Stimulated activated CD4-positive, alpha-beta T cell treated with anti-CD3 and anti-CD28 coated beads, Interleukin-15, amount 100 ng/mL, for 1 hour (primary cell): ENCODE measurements at regions not wholly inside any gene's neighbourhood (a gene's known extent, or its start where the extent isn't known, plus 50 kb on each side); places are given as distances from the start of the nearest gene placed in this dataset.

Experiments
- DNase-seq, 2 donors: peaks; one replicate each; pipeline ENCODE4 v3.0.0-alpha.2; 2020; ENCODE audit warnings: low read depth in 1 of 2, low spot score in 1 of 2

DNA sequence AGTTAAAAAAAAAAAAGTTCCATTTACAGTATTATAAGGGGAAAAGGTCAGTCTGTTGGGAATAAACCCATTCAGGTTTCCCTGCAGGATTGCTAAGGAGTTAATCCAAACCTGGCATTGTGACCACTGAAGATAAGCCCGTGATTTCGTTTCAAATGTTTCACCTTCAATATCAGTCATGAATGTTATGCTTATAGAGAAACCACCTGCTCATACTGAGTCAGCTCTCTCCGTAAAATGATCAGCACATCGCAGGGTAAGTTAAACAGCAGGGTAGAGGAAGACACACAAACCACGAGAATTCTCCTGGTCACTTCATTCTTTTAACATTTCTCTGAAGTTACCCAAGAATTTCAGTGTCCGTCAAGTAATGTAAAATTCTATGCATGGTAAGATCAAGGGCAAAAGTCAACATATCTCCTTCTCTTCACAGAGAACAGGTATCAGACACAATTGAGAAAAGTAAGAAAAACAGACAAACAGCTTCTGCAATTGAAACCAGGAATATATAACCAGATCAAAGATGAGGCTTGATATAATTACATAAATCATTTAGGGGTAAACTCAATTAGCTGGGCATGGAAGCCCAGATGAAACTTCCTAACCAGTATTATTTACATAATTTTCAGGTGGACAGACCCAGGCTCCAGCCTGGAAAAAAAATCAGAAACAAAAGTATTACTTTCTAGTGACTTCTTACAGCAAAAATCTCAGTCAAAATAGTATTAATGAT, 67.6 kb upstream of the ARHGEF3 start:
- DNase-seq = no peak

- no peak for DNase-seq
These were observed 67.0 kb upstream of the ARHGEF3 start for GRCh38 chr3:56868706-56869105.

GRCh38 chr3:56867671-56868070, 65.9 kb upstream of the ARHGEF3 start:
- DNase-seq = no peak

- no peak for DNase-seq
These were observed 63.3 kb upstream of the ARHGEF3 start for GRCh38 chr3:56864918-56865524.

DNA sequence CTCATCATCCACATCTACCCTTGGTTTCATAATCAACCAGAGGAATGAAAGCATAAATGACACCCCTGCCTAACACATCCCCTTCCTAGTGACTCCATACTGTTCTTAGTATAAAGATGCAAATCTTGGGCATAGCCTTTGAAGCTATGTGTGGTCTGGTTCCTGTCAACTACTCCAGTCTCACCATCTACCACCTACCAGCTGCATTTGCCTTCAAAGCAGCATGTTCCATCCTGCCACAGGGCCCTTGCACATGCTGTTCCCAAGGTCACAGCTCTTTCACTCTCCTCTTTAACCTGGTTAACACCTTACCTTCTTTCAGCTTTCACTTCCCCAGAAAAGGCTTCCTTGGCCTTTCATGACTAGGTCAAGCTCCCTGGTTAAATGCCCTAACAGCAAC, 62.3 kb upstream of the ARHGEF3 start:
- no peak for DNase-seq

DNA sequence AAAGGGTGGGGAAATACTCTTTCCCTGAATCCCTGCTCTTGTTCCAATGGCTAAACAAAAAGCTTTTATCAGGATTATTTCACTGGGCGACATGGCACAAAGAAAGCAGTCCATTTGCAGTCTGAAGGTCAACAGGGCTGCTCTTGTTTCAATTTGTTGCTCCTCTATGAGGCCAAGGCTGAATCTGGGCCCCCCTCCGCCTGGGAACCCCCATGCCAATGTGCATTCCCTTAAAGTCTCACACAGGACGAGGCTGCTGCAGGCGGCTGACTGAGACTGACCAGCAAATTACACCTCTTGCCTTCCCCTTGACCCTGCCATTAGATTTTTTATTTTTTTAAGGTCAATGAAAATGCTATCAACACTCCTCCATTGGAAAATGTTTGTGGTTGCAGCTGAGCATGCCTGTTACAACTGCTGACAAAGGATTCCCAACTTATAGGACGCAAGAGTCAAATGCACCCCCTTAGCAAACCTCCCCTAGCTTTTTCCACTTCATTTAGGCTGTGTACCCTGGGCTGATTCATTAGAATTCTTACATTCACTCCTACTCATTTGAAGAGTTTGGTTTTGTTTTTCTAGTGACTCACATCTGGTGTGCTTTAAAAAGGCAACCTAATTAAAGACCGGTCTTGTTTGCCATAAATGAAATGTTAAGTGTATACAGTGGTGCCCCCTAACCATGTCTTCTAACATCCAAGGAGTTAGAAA, 60.8 kb upstream of the ARHGEF3 start:
- no peak for DNase-seq

- DNase-seq = no peak
These were observed 59.8 kb upstream of the ARHGEF3 start for GRCh38 chr3:56861511-56861910.

- DNase-seq = no peak
These were observed 59.2 kb upstream of the ARHGEF3 start for GRCh38 chr3:56860939-56861338.

- no peak for DNase-seq
These were observed 58.6 kb upstream of the ARHGEF3 start for GRCh38 chr3:56860351-56860750.

DNA sequence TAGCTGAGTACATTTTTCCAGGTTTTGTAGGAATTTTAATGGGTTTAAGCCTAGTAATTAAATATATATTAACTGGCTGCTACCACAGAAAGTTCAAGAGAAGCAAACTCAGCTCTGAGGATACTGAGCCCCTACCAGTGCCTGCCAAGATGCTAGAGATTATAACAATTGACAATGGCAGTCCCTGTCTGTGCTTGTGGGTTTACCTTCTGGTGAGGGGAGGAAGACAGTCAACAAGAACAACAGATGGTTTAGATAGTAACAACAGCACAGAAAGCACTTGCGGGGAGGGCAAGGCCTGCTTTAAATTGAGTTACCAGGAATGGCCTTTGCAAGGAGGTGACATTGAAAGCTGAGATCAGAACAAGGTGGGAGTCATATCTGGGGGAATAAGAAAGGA, 56.6 kb upstream of the ARHGEF3 start:
- no peak for DNase-seq

- DNase-seq = no peak
These were observed 55.4 kb upstream of the ARHGEF3 start for GRCh38 chr3:56857178-56857577.

- no peak for DNase-seq
These were observed 55.0 kb upstream of the ARHGEF3 start for GRCh38 chr3:56856752-56857151.

- peak in 1 of 2 donors; percentile 15 for DNase-seq
These were observed 54.2 kb upstream of the ARHGEF3 start for GRCh38 chr3:56855856-56856512.

DNA sequence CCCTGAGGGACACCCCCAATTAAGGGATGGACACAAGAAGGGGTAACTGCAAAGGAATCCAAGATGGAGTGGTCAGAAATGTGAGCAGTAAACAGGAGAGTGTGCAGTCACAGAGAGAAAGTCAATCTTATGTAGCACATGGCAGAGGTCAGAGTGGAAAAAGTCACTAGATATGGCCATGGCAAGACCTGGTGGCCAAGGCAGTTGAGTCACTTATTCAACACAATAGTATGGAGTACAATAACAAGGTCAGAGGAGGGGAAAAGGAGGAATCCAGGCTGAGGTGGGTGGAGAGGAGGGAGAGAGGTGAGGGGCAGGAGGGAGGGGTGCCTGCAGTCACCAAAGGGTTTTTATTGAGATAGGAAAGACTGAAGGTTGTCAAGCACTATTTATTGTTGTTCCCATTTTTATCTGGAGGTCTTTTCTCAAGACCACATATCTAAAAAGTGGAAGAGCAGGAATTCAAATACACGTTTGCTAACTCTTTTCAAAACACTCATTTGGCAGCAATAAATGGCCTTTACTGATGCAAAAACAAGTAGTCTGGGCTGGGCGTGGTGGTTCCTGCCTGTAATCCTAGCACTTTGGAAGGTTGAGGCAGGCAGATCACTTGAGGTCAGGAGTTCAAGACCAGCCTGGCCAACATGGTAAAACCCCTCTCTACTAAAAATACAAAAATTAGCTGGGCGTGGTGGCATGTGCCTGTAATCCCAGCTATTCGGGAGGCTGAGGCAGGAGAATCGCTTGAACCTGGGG, 53.3 kb upstream of the ARHGEF3 start:
- no peak for DNase-seq

- DNase-seq = no peak
These were observed 50.5 kb upstream of the ARHGEF3 start for GRCh38 chr3:56851966-56852884.
